GM21529 (cell line): ENCODE measurements at regions not wholly inside any gene's neighbourhood (a gene's known extent, or its start where the extent isn't known, plus 50 kb on each side); places are given as distances from the start of the nearest gene placed in this dataset.

ENCODE experiments used
- ATAC-seq: cut with Tn5 transposase; IDR thresholded peaks from one replicate; pipeline ENCODE4 v1.9.1; 2021; ENCODE audit not compliant: unreplicated experiment

DNA sequence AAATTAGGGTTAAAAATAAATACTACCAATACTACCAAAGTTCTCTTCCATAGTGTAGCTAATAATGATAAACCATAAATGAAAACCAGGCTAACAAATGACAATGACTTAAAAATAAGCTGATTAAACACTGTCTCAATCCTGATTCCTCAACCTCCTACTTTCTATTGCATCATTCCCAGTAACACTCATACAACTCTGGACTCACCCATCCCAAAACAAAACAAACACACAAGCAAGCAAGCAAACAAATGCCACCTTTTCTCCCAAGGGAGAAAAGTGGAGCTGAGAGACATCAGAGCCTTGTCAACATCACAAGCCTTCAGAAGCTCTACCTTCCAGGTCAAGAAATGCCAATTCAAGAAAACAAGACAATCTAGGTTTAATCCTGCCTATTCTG lies 620.7 kb downstream of the NYAP2 start:
- no peak for ATAC-seq

DNA sequence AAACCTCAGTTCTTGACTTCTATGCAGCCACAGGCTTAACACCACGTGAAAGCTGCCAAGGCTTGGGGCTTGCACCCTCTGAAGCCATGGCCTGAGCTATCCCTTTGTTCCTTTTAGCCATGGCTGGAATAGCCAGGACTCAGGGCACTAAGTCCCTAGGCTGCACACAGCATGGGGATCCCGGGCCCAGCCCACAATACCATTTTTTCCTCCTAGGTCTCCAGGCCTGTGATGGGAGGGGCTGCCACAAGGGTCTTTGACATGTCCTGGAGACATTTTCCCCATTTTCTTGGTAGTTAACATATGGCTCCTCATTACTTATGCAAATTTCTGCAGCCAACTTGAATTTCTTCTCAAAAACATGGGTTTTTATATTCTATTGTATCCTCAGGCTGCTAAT lies 619.1 kb downstream of the NYAP2 start:
- ATAC-seq, result no peak

- ATAC-seq, result no peak
Observed at GRCh38 chr2:226017537-226017936, 618.0 kb downstream of the NYAP2 start.

DNA sequence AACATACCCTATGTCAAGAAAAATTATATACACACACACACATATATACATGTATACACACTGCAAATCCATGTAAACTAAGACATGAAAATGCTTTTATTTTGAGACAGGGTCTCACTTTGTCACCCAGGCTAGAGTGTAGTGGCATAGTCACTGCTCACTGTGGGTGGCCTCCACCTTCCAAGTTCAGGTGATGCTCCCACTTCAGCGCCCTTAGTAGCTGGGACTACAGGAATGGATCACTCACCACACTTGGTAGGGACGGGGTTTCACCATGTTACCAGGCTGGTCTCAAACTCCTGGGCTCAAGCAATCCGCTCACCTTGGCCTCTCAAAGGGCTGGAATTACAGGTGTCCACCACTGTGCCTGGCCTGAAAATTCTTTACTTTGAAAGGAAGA lies 617.6 kb downstream of the NYAP2 start:
- ATAC-seq, result no peak

GRCh38 chr2:226011716-226012450 lies 612.4 kb downstream of the NYAP2 start:
- ATAC-seq, result no peak

DNA sequence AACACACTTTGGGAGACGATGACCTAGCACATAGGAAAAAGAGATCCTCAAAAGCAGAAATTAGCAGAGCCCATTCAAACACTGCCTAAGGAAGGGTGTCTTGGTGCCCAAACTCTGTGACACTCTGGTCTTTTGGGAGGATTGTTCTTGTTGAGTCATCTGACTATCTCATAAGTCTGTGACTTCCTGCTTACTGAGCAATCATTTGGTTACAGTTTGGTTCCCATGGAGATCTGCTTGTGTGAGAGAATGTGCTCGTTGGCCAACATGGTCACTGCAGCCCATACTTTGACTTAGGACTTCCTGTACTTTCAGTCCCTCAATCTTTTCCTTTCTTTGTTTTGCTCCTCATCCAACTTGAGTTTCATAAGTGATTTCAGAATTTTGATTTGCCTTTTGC lies 602.9 kb downstream of the NYAP2 start:
- ATAC-seq, result peak; percentile 62

DNA sequence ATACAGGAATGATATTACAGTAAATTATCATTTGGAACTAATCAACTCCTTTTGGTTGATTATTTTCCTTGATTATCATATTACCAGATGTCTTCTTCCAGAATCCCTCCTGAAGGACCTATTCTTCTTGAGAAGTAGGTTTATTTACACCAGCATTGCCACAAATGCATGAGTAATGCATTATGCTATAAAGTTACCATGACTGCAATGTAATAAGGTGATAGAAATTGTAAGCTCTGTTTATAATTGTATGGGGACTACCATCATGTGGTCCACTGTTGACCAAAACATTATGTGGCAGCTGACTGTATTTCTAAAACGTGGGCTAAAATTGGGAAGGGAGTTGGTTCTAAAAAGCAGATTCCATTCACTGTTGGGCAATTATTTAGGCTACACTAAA lies 602.2 kb downstream of the NYAP2 start:
- no peak for ATAC-seq

- no peak for ATAC-seq
Observed at GRCh38 chr2:225999692-226000091, 600.2 kb downstream of the NYAP2 start.

GRCh38 chr2:225998653-225999052 lies 599.1 kb downstream of the NYAP2 start:
- no peak for ATAC-seq

DNA sequence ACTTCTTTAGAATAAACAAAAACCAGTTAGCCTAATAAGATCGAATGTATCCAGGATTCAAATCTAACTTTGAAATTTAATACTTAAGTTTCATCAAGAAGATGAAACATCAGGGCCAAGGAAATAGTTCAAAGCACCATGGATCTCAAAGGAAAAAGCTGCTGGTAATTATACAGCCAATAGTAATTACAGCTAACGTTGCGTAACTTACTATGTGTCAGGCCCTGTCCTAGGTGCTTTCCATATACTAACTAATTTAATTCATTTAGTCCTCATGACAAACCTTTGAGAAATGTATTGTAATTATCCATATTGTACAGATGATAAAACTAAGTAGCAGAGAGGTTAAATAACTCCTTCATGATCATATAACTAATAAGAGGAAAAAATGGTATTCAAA lies 598.6 kb downstream of the NYAP2 start:
- no peak for ATAC-seq

DNA sequence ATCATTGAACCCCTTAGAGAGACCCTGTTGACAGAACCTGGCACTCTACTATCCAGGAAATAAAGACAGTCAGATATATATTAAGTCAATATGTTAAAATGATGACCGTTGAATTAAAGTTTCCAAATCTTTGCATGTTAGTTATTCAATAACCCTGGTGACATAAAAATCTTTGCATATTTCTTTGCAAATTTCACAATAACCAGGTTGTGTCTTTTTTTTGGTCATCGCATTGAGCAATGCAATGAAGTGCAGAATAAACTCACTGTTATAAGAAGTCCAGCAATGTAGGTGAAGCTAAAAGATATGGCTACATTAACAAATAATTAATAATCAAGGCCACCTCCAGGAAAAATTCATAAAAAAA lies 596.9 kb downstream of the NYAP2 start:
- ATAC-seq, result no peak

GRCh38 chr2:225995796-225996461 lies 596.4 kb downstream of the NYAP2 start:
- ATAC-seq, result no peak

- ATAC-seq, result no peak
Observed at GRCh38 chr2:225994748-225995405, 595.4 kb downstream of the NYAP2 start.

- ATAC-seq, result no peak
Observed at GRCh38 chr2:225993430-225993829, 593.9 kb downstream of the NYAP2 start.

- no peak for ATAC-seq
Observed at GRCh38 chr2:225989809-225990208, 590.3 kb downstream of the NYAP2 start.

DNA sequence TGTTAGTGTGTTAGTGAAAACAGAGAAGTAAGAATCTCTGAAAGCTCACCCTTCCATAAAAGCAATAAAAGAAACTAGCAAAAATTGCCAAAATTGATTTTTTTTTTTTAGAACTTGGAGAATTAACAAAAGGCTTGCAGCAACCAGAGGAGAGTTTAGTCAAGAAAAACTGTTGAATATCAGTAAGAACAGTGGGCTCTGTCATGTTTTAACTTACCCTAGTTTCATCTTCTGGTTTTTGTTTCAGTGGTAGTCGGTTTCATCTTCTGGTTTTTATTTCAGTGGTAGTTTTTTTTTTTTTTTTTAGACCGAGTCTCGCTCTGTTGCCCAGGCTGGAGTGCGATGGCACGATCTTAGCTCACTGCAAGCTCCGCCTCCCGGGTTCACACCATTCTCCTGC lies 580.9 kb downstream of the NYAP2 start:
- no peak for ATAC-seq

DNA sequence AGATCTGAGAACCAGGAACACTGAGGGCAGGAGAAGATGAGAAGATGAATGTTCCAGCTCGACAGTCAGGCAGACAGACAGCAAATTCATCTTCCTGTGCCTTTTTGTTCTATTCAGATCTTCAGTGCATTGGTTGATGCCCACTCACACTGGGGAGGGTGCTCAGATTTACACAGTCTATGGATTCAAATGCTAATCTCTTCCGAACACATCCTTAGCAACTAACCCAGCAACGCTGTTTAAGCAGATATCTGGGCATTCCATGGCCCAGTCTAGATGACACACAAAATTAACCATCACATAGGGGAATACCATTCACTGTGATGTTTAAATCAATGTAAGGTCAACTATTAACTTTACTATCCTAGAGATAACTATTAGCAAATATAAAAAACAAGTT lies 571.9 kb downstream of the NYAP2 start:
- ATAC-seq, result no peak

- no peak for ATAC-seq
Observed at GRCh38 chr2:225948903-225949302, 549.4 kb downstream of the NYAP2 start.

DNA sequence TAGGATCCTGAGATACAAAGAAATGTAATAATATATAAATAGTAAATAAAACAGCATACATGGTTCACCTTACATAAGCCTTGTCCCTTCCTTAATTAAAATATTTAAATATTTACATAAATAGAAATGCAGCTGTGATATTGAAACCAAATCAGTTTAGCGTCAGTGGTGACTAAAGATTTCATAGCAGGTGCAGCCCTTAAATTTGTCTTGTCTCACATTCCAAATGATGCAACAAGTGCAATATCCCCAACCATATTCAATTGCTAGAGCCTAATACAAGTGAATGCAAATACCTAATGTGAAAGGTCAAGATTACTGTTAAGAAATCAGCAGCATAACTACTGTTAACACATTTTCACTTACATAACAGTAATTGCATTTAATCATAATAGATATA lies 539.5 kb downstream of the NYAP2 start:
- no peak for ATAC-seq

DNA sequence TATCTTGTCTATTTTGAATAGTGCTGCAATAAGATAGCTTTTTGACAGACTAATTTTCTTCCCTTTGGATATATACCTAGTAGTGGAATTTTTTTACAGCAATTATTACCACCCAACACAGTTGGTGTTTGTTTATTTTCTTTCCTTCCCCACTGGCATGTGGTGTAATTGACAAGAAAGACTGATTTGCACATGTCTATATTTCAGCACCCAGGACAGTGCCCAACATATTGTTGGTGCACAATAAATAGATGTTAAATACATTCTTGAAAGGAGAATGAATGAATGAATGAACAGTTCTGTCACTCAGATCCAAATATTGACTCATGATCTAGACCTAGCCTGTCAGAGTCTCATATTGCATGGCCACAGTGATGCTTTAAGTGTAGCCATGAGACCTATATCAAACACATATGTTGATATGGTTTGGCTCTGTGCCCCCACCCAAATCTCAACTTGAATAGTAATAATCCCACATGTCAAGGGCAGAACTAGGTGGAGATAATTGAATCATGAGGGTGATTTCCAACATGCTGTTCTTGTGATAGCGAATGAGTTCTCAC lies 538.2 kb downstream of the NYAP2 start:
- ATAC-seq, result no peak

GRCh38 chr2:225932811-225933413 lies 533.4 kb downstream of the NYAP2 start:
- ATAC-seq, result no peak

DNA sequence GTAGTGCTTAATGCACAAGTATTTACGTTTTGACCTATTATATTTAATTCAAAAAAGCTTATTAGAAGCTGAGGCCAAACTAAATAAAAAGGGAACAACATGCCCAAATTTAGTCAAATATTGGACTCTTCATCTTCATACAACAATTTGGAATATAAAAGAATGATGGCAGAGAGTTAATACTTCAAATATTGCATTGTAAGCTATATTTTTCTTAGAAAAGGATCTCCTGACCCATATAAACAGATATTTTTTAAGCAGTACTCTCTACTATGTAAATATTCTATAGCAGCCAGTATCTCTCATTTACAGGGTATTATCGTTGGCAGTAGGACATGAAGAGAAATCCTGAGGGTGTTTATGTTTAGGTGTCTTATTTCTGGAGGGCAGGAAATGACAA lies 531.2 kb downstream of the NYAP2 start:
- no peak for ATAC-seq
